ENCODE measurements at regions not wholly inside any gene's neighbourhood (a gene's known extent, or its start where the extent isn't known, plus 50 kb on each side); places are given as distances from the start of the nearest gene placed in this dataset.
"Not testable (repeated sequence)": the region's sequence is repeated elsewhere in the genome, so short reads cannot be mapped to it uniquely, and the experiment has no call there.

- DNase-seq (ENCODE audit: low read depth), result peak; percentile 23
Observed at GRCh38 chr4:92232566-92232965, 71.2 kb upstream of the GRID2 start.

- DNase-seq (ENCODE audit: low read depth), result peak; percentile 99
Observed at GRCh38 chr4:92234393-92235176, 69.2 kb upstream of the GRID2 start.

GRCh38 chr4:92235731-92236130, 68.0 kb upstream of the GRID2 start:
- peak; percentile 36 for DNase-seq (ENCODE audit: low read depth)

- peak; percentile 80 for DNase-seq (ENCODE audit: low read depth)
Observed at GRCh38 chr4:92236877-92237276, 66.9 kb upstream of the GRID2 start.

GRCh38 chr4:92237559-92237958, 66.2 kb upstream of the GRID2 start:
- DNase-seq (ENCODE audit: low read depth), result no peak

GRCh38 chr4:92241094-92241493, 62.7 kb upstream of the GRID2 start:
- DNase-seq (ENCODE audit: low read depth), result no peak

- DNase-seq (ENCODE audit: low read depth), result no peak
Observed at GRCh38 chr4:92246384-92246783, 57.4 kb upstream of the GRID2 start.

- no peak for DNase-seq (ENCODE audit: low read depth)
Observed at GRCh38 chr4:92249541-92249940, 54.2 kb upstream of the GRID2 start.

GRCh38 chr4:92251711-92252110, 52.1 kb upstream of the GRID2 start:
- no peak for DNase-seq (ENCODE audit: low read depth)

GRCh38 chr4:92252358-92252757, 51.4 kb upstream of the GRID2 start:
- not testable (repeated sequence) for DNase-seq (ENCODE audit: low read depth)

GRCh38 chr4:92252846-92253245, 50.9 kb upstream of the GRID2 start:
- DNase-seq (ENCODE audit: low read depth), result no peak

- no peak for DNase-seq (ENCODE audit: low read depth)
Observed at GRCh38 chr4:92253550-92253949, 50.2 kb upstream of the GRID2 start.

Measured in iris pigment epithelial cell (primary cell).